Vagina (tissue), 2 donors: ENCODE measurements at regions not wholly inside any gene's neighbourhood (a gene's known extent, or its start where the extent isn't known, plus 50 kb on each side); places are given as distances from the start of the nearest gene placed in this dataset.

Experiments
- POLR2A ChIP-seq, 2 donors: fragments of 450-650 bp; IDR thresholded peaks; one replicate each; pipeline ENCODE4 v1.6.1; 2017; ENCODE audit warnings: antibody characterized with exemption in 2 of 2, mild to moderate bottlenecking in 2 of 2, moderate library complexity in 2 of 2
- POLR2AphosphoS5 ChIP-seq, 2 donors: sonication (generic); formaldehyde crosslinking; IDR thresholded peaks; one replicate each; pipeline ENCODE4 v1.9.0; 2017; ENCODE audit warnings: antibody characterized with exemption in 2 of 2, mild to moderate bottlenecking in 2 of 2, low read depth in 1 of 2; ENCODE audit not compliant: insufficient read depth in 1 of 2
- TF ChIP-seq, protein P1 (sequence below), 3 experiments: fragments of 450-650 bp in 2 of 3; fragments of 200-600 bp in 1 of 3; sonication (generic) in 1 of 3; IDR thresholded peaks; one replicate each; pipeline ENCODE4 v1.5.1; 2017 to 2019; ENCODE audit warnings: antibody characterized with exemption in 3 of 3, mild to moderate bottlenecking in 2 of 3, moderate library complexity in 2 of 3

DNA sequence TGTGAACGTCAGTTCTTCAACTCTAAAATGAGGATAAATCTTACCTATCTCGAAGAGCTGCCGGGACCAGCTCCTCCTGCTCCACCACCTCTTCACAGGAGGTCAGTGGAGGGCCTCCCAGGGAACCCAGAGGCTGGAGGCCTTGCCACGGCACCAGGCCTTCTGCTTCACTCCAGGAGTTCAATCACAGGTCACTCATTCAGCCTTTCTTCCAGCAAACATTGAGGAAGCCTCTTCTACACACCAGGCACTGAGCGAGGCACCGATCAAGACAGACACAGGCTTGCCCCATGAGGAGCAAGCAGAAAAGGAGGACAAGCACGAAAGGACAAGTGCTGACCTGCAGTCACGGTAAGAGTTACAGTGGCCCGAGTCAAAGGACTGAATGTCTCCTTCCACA lies 64.8 kb upstream of the WNT11 start:
- TF ChIP-seq, protein P1, sequence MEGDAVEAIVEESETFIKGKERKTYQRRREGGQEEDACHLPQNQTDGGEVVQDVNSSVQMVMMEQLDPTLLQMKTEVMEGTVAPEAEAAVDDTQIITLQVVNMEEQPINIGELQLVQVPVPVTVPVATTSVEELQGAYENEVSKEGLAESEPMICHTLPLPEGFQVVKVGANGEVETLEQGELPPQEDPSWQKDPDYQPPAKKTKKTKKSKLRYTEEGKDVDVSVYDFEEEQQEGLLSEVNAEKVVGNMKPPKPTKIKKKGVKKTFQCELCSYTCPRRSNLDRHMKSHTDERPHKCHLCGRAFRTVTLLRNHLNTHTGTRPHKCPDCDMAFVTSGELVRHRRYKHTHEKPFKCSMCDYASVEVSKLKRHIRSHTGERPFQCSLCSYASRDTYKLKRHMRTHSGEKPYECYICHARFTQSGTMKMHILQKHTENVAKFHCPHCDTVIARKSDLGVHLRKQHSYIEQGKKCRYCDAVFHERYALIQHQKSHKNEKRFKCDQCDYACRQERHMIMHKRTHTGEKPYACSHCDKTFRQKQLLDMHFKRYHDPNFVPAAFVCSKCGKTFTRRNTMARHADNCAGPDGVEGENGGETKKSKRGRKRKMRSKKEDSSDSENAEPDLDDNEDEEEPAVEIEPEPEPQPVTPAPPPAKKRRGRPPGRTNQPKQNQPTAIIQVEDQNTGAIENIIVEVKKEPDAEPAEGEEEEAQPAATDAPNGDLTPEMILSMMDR (IDR thresholded peaks at IDR 0.05) = no peak
- no peak for TF ChIP-seq POLR2AphosphoS5 (IDR thresholded peaks at IDR 0.05; ENCODE audit: insufficient read depth in 1 of 2, low read depth in 1 of 2)
- TF ChIP-seq POLR2A (IDR thresholded peaks at IDR 0.05) = no peak
